ENCODE measurements at regions not wholly inside any gene's neighbourhood (a gene's known extent, or its start where the extent isn't known, plus 50 kb on each side); places are given as distances from the start of the nearest gene placed in this dataset.

- TF ChIP-seq CTCF (IDR thresholded peaks at IDR 0.05) = no peak
- no peak for TF ChIP-seq POLR2A (IDR thresholded peaks at IDR 0.05)
- TF ChIP-seq EP300 (IDR thresholded peaks at IDR 0.05) = no peak
Measured at GRCh38 chr6:132224943-132225342, 176.3 kb downstream of the MOXD1 start.
